Skin of body (tissue), 1 donor: ENCODE measurements at regions not wholly inside any gene's neighbourhood (a gene's known extent, or its start where the extent isn't known, plus 50 kb on each side); places are given as distances from the start of the nearest gene placed in this dataset.
"Not testable (repeated sequence)": the region's sequence is repeated elsewhere in the genome, so short reads cannot be mapped to it uniquely, and the experiment has no call there.

ENCODE experiments used
- DNase-seq: peaks from one replicate; lab custom pipeline; 2025; lab: John Stamatoyannopoulos, UW

DNA sequence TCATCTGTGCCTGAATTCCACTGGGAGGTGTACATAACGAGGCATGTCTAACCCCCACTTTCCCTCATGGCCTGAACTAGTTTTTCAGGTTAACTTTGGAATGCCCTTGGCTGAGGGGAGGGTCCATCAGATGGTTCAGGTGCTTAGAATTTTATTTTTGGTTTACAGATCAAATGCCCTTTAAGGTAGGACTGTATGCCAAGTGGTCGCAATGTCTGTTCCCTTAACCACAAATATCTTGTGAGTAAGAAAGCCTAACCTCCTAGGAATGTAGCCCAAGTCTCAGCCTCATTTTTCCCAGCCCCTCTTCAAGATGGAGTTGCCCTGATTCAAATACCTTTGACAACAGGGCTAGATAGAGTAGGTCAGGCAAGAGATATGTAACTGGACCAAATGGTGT, 78.4 kb downstream of the RNASET2 start:
- no peak for DNase-seq

DNA sequence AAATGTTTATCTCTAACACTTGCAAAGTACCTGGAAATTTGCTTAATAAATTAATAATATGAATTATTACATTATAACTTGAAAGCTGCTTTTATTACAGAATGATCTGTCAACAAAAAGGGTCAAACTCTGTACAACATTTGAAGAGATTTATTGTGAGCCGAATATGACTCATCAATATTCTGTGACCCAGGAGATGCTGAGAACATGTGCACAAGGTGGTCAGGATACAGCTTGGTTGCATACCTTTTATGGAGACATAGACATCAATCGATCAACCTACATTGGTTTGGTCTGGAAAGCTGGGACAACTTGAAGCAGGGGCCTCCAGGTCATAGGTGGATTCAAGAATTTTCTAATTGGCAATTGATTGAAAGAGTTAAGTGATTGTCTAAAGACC, 79.0 kb downstream of the RNASET2 start:
- DNase-seq = no peak

DNA sequence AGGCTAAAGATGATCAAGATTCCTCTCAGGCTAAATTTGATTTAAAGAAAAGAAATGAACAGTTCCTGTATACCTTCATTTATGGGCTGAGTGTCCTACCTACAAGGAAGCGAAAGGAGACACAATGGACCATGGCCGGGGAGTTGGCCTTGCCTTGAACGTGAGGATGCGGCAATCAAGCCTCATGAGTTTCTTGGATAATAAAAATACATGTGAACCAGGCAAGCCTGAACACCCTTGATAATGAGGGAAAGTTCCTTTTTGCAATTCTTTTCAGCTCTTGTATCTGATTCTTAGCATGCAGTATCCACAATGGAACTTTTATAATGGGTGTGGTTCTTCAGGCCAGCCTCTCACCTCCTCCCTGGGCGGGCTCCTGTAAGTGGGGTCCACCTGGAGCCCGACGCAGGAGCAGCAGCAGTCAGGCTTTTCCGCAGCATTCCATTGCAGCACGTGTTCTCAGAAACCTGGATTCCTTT, 83.8 kb downstream of the RNASET2 start:
- no peak for DNase-seq

DNA sequence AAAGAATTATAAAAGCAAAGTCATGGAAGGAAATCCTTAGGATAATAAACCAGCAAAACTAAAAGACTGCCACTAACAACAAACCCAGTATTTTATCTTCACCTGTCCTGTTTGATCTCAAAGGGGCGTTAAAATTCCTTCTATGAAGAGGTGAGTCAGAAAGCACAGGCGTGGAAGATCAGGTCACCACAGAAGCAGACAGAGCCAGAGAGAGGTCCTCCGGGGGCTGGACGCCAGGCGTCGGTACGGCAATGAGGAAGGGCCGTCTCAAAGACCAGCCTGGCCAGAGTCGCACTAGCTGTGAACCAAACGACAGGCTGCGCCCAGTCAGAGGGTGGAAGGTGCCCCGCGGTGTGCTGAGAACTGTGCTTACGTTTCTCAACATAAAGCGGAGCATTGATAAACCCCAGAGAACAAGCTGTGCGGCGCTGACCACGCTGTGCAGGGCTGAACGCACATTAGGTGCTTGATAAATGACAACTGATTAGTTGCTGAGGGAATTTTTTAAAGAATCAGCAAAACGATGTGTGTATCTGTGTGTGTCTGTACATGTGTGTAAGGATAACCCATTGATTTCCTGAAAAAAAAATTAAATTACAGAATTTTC, 85.6 kb downstream of the RNASET2 start:
- DNase-seq = no peak

DNA sequence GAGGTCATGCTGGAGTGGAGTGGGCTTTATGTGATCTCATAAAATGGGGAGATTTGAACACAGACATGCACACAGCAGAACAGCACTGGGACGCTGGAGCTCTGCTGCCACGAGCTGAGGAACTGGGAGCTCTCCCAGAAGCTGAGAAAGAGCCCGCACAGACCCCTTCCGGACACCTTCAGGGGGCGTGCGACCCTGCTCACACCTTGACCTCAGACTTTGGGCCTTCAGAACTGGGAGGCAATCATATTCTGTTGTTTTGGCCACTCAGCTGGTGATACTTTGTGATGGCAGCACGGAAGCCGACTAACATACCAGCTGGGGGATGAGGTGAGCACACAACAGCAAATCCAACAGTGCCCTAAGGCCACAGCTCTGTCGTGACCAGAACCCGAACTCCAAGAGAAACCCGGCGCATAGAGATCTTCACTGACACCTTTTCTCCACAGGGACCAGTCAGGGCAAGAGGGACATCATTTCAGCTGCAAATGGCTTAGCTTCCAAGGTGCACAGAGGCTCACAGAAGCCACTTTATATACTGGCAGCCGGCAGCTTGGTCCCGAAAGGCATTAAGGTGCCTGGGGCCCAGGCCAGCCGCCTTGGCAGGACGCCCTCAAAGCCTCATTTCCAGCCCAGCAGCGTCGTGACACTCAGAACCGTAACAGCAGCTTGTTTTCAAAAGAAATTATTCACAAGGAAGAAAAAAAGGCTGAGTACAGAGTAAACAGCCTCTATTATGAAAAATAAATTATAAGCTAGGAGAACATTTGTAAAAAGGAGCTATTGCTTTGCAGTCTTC, 89.3 kb downstream of the RNASET2 start:
- no peak for DNase-seq

DNA sequence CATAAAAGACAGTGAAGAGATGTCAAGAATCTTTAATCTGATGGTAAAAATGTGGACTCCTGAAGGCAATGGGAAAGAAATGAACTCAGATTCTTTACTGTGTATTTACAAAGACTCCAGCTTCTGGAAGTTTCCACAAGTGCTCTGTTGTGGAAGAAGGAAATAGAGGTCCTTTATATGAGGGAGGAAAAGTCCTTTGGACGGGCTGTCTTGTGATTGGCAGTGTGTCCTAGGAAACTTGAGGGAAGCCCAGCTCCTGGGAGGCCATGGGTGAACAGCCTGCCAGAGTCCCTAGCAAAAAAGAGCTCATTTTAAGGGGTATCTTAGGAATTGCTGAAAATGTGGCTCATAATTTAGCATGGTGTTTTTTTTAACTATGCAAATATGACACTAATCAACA, 92.0 kb downstream of the RNASET2 start:
- DNase-seq = no peak

DNA sequence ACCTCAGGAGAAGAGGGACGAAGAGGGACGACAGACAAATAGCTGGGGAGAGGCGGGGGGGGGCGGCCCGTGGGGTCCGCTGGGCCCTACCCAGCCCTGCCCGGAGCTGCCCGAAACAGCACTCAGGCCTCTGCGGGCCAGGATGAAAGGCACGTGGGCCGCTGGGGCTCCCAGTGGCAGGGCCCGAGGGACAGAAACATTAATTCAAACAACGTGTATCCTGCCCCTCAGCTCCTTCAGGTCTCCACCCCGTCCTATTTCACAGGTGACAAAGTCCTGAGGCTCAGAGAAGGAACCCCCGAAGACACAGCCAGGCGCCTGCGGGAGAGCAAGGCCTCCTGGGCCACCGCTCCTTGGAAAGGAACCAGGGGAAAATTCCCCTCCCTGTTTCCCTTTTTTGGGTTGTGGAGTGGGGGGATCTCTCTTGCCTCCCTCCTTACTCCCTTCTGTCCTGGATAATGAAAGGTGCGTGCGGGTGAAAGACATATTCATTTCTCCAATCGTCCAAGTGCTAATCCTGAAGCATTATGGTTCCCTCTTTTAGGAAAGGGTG, 93.3 kb downstream of the RNASET2 start:
- no peak for DNase-seq

DNA sequence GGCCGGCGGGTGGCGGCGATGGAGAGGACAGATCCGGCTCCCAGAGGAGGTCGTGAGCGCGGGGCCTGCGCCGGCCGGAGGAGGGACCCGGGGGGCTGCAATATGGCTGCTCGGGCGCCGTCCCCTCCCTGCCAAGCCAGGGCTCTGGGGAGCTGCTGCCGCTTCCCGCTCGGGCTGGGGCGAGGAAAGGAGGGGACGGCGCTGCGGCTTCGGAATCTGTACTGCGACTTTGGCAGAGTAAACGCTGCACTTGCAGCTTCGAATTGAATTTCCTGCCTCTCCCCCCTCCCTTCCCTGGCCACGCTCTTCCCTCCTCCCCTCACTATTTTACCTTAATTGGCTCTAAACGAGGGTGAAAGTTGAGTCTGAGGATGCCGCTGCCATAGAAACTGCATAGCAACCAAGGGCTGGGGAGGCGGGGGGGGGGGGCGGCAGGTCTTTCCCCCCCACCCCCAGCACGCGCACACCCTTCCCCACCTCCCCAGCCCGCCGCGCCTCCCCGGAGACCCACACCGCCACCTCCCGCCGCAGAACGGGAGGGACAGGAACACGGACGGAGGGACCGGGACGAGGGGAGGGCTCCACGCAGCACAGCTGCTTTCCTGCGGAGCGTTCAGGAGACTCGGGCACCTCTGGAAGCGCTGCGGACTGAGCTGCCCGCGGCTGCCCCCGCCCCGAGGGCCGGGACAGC, 93.9 kb downstream of the RNASET2 start:
- DNase-seq = no peak

DNA sequence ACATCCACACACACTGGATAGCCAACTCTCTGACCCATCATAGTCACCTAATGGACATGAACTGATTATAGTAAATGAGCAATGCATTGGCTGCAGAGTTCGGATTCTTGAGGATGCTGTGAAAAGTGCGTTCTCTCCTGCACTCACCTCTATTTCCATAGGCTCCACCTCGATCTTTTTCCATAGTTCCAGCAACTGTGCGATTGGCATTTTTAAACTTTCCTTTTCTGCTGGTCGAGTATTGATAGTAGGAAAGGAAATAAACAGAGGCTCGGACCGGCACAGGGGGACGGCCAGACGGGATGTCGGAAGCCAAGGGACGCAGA, 94.4 kb downstream of the RNASET2 start:
- no peak for DNase-seq

DNA sequence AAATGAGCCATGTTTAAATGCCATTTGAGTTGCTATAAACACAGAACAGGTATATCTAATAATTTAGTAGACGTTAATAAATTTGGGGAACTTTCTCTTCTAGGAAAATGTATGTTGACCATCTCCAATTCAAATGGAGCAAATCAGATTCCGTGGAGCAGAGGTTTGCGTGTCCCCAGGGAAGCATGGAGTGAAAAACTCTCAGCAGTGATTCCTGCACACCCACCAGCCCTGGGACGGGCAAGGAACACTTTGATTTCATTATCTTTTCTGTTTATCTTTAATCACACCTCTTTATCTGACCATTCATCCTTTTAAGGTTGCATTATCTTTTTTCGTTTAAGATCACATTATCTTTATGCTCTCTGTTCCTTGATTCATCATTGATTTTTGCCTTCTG, 95.0 kb downstream of the RNASET2 start:
- DNase-seq = no peak

DNA sequence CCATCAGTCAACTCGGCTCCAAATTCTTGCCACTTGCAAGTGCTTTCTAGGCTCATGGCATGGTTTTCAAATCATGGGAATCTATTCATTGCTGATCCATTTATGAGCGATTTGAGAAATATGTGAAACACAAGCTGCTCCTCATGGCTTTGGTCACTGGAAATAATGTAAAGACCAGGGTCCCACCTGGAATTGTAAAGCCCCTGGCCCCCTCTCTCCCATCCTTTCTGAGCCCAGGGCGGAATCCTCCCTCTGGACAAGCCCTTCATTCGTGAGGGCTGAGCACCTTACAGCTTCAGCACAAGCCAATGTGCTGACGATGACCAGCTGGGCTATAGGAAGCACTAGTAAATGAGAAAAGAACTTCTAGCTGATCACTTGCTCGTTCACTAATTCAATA, 96.0 kb downstream of the RNASET2 start:
- DNase-seq = no peak

DNA sequence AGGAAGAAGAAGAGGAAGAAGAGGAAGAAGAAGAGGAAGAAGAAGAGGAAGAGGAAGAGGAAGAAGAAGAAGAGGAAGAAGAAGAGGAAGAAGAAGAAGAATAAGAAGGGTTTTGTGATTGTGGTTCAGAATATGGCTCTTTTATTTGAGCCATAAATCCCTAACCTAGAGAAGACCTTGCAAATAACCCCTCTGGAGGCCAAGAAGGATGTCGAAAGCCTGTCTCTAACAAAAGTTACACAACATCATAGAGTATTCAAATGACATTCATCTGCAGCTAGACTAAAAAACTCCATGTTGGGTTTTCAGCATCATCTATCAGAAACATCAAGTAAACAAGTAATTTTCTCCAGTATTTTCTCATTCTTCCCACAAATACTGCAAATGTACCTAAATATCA, 100.9 kb downstream of the RNASET2 start:
- no peak for DNase-seq

DNA sequence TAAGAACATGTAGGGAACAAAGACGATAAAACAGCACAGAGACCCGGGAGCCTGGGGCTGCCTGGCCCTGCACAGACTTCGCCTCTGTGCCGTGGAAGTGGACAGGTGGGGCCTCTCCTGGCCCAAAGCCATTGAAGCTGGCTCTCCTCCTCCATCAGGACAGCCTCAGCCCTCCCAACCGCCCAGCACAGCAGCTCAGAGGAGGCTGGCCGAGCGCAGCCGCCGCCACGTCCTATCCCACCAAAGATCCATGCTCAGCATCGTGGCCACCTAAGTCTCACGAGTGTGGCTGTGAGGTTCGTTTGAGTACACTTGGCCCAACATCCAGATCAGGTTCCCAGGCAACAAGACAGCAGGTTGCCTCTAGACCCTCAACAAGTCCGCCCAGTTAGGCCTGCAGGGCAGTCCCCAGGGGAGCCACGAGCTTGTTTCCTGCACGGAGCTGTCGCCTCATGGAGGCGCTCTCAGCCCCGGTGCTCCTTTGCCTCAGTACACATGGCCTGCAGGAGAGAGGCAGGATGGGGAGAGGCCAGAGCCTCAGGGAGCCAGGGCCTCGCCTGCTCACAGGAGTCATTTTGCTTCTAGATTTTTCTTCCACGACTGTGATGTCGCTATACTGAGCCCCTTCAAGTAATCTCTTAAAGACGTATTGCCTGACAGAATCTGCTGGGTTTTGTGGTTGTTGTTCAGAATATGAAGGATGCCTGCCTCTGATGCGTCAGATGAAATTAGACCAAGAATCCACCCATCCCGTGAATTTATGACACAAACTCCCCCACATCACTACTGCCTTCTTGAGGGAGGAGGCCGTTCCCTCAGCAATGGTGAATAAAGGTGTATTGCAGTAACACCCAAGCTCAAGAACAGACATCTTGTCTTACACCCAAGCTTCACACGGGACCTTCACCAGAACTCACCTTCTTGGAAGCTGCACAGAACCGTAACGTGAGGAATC, 102.7 kb downstream of the RNASET2 start:
- no peak for DNase-seq

DNA sequence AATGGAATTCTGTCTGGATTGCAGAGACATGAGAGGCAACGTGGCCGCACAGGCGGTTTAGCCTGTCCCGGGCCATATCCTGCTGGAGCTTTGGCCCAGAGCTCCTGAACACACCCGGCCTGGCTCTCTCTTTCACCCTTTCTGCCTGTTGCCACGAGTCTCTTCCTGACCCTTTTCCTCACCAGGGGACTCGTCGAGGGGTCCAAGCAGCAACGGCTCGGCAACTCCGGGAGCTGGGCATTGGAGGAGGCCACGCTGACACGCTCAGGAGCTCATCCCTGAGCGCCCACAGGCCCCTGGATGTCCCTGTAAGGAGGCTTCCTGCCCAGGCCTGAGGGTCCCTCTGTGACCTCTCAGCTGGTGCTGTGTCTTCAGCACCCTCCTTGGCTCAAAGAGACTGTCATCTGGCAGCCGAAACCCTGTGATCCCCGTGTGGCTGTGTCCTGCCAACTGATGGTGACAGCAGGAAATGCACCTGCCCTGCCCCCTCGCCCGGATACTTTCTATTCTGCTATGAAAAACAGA, 103.8 kb downstream of the RNASET2 start:
- no peak for DNase-seq

DNA sequence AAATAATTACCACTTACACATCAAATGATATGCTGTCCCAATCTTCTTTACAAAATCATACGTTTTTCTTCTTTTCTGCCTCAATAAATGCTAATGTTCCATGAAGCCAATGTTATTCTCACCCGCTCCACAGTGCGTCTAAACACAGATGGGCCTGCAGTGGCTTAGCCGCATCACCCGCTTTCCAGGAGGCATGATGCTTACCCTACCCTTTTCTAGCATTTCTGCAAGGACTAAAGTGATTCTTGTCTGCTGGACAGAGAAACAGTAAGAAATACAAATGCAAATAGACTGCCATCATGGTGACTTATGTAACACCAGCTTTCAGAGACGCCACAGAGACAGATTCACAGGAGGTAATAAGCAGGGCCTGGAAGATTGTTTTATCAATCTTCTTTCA, 104.4 kb downstream of the RNASET2 start:
- no peak for DNase-seq

DNA sequence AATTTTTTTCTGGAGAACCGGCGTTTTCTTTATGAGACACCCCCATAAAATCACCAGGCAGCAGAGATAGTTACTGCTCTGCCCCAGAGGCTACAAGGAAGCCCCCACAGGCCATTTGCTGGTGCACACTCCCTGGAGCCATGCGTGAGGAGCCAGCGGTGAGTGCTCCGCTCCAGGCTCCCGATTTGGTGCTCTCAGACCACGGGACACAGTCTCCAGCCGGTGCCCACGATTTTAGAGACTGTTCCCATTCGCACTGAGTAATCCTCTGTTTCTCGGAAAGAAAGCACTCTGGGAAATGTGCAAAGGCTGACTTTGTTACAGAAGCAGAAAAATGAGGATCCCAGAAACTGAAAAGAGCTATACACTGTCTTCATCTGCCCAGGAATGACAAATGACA, 104.9 kb downstream of the RNASET2 start:
- DNase-seq = no peak

DNA sequence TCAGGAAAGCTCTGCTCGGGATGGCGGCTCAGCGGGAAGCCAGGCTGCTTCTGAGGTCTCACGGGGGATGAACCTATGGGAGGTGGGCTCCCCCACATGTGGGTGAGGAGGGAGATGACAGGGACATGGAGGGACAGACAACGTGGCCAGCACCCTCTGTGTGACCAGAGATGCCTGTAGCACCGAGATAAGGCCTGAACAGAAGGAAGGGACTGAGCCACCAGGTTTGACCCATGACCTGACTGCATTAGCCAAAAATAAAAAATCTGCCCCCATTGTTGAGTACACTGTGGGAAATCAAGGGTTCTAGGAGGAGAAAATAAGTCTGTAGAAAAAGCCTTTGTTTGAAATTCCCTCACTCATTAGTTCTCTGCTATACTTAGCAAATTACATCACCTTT, 105.7 kb downstream of the RNASET2 start:
- no peak for DNase-seq

DNA sequence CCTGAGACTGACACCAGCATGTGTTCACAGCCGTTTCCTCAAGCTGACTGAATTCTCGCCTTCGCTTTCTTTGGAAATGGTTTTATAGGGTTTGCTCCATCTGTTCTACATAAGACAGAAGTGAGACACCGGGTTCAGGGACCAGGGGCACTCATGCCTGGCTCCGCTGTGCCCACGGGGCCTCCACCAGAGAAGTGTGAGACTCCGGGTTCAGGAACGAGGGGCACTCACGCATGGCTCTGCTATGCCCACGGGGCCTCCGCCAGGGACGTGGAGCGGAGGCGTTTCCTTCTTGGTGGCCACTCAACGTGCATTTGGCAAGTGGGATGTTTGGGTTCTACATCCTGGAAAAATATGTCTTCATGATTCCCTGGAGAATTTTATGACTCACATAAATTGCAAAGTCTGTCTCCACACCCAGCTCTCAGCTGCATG, 106.6 kb downstream of the RNASET2 start:
- DNase-seq = no peak

DNA sequence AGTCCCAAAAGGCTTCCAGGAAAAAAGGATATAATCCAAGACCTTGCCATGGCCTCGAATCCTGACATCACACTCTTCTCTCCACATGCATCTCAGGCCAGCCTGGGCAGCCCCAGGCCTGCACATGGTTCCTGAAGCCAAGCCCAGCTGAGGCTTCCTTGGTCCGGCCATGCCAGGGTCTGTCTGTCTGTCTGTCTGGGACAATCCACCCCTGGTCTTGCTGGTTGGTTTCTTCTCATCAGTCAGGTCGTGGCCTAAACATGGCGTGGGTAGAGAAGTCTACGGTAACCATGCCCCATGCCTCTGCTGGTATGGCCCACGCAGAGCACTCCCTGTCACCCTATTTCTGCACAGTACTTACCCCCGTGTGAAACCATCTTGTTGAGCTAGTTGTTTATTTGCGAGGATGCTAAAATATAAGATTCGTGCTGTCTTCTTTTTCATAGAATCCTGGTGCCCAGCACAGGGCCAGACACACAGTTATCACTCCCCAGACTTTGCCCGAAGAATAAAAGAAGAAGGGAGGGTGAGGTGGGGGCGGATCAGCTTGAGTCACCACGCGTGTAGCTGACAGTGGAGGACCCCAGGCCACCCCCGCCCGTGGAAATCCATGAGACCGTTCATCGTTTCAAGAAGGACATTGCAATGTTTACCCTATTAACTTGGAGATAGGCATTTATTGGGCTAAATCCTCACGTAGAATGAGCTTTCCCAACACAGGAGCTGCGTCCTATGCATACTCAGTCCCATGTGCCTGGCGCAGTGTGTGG, 107.2 kb downstream of the RNASET2 start:
- no peak for DNase-seq

DNA sequence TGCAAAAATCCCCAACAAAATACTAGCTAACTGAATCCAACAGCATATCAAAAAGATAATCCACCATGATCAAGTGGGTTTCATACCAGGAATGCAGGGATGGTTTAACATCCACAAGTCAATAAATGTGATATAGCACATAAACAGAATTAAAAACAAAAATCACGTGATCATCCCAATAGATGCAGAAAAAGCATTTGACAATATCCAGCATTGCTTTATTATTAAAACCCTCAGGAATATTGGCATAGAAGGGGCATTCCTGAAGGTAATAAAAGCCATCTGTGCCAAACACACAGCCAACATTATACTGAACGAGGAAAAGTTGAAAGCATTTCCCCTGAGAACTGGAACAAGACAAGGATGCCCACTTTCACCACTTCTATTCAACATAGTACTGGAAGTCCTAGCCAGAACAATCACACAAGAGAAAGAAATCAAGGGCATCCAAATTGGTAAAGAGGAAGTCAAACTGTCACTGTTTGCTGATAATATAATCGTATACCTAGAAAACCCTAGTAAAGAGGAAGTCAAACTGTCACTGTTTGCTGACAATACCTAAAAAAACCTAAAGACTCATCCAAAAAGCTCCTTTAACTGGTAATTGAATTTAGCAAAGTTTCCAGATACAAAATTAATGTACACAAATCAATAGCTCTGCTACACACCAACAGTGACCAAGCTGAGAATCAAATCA, 109.8 kb downstream of the RNASET2 start:
- not testable (repeated sequence) for DNase-seq
